DND-41 (cell line): ENCODE measurements at regions not wholly inside any gene's neighbourhood (a gene's known extent, or its start where the extent isn't known, plus 50 kb on each side); places are given as distances from the start of the nearest gene placed in this dataset.

Experiments used
- ATAC-seq: fragments of 200-7000 bp; cut with Tn5 transposase; 3 replicates; pipeline ENCODE4 v1.9.1; 2021; ENCODE audit warnings: low read depth; ENCODE audit not compliant: insufficient read depth
- DNase-seq: peaks from one replicate; pipeline ENCODE4 v3.0.0-alpha.2; 2020
- H2AFZ ChIP-seq: 2 replicates; pipeline ENCODE4 v1.6.0; 2012; ENCODE audit warnings: low read depth, low read length
- H3K27ac ChIP-seq: 2 replicates; pipeline ENCODE4 v1.5.1; 2012; ENCODE audit warnings: low read length, inconsistent platforms
- H3K27me3 ChIP-seq: fragments of 200-600 bp; sonication (generic); 2 replicates; pipeline ENCODE4 v1.6.0; 2012; ENCODE audit warnings: low read length, mild to moderate bottlenecking, inconsistent platforms; ENCODE audit not compliant: insufficient read depth, poor library complexity
- H3K36me3 ChIP-seq: 2 replicates; pipeline ENCODE4 v1.5.1; 2012; ENCODE audit warnings: low read length, inconsistent platforms; ENCODE audit not compliant: insufficient read depth
- H3K4me1 ChIP-seq: 2 replicates; pipeline ENCODE4 v1.5.1; 2012; ENCODE audit warnings: mild to moderate bottlenecking, low read length; ENCODE audit not compliant: insufficient read depth
- H3K4me2 ChIP-seq: 2 replicates; pipeline ENCODE4 v1.6.0; 2012; ENCODE audit warnings: mild to moderate bottlenecking, moderate library complexity, low read length, inconsistent platforms; ENCODE audit not compliant: insufficient read depth
- H3K4me3 ChIP-seq, 2 experiments: fragments of 200-600 bp in 1 of 2; shearing (Covaris generic) in 1 of 2; 2 replicates each; pipeline ENCODE4 v1.5.1; 2012 to 2016; ENCODE audit warnings: inconsistent platforms in 2 of 2, low read length in 2 of 2, mild to moderate bottlenecking in 2 of 2, low read depth in 1 of 2, moderate library complexity in 1 of 2
- H3K79me2 ChIP-seq: 2 replicates; pipeline ENCODE4 v1.6.0; 2012; ENCODE audit warnings: low read length, inconsistent platforms; ENCODE audit not compliant: insufficient read depth
- H3K9ac ChIP-seq: 2 replicates; pipeline ENCODE4 v1.6.0; 2012; ENCODE audit warnings: low read depth, mild to moderate bottlenecking, inconsistent platforms, low read length, moderate library complexity
- H3K9me3 ChIP-seq: 2 replicates; pipeline ENCODE4 v1.5.1; 2012; ENCODE audit warnings: low read length, moderate library complexity, mild to moderate bottlenecking, inconsistent platforms; ENCODE audit not compliant: insufficient read depth, severe bottlenecking
- H4K20me1 ChIP-seq: 2 replicates; pipeline ENCODE4 v1.6.0; 2012; ENCODE audit warnings: low read length; ENCODE audit not compliant: insufficient read depth
- EZH2 ChIP-seq: IDR thresholded peaks from 3 replicates; pipeline ENCODE4 v1.6.1; 2012; ENCODE audit warnings: borderline replicate concordance, low read depth, mild to moderate bottlenecking, moderate library complexity, low read length, inconsistent platforms; ENCODE audit not compliant: severe bottlenecking
- TF ChIP-seq, protein P1 (sequence below): IDR thresholded peaks from 2 replicates; pipeline ENCODE4 v1.5.1; 2012; ENCODE audit warnings: borderline replicate concordance, low read length, moderate library complexity, mild to moderate bottlenecking; ENCODE audit not compliant: poor library complexity, severe bottlenecking; ENCODE audit errors: extremely low read depth

DNA sequence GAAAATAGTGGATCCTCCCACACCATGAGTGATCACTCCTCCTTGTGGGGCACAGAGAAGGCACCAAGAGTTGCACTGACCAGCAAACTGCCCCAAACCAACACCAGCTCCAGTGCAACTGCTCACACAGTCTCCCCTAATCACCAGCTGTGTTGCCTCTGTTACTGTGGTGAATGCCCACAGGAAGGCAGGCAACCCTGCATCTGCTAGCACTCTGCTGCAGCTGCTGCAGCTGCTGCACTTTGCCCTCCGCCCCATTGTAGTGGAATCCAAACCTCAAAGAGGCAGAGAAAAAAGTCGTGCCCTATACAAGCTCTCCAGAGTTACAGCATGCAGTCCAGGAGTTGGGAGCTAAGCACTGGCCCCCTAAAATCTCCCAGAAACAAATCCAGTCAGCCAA, 339.6 kb downstream of the TRIM36 start:
- Histone ChIP-seq H3K79me2 (no peaks in the 10 kb centered on the region), H3K27ac (no peak overlapping the region), H3K27me3 (no peaks in the 10 kb centered on the region), H4K20me1 (no peaks in the 10 kb centered on the region), H2AFZ (no peak overlapping the region), H3K4me1 (no peaks in the 10 kb centered on the region), H3K4me3 (no peak overlapping the region), H3K36me3 (no peaks in the 10 kb centered on the region), H3K4me2 (no peak overlapping the region), H3K9me3 (peaks cover 3% of the 10 kb centered on the region), H3K9ac (no peak overlapping the region)
- no peak for DNase-seq
- ATAC-seq, result no peak
- TF ChIP-seq EZH2, result no peak
- TF ChIP-seq, protein P1, sequence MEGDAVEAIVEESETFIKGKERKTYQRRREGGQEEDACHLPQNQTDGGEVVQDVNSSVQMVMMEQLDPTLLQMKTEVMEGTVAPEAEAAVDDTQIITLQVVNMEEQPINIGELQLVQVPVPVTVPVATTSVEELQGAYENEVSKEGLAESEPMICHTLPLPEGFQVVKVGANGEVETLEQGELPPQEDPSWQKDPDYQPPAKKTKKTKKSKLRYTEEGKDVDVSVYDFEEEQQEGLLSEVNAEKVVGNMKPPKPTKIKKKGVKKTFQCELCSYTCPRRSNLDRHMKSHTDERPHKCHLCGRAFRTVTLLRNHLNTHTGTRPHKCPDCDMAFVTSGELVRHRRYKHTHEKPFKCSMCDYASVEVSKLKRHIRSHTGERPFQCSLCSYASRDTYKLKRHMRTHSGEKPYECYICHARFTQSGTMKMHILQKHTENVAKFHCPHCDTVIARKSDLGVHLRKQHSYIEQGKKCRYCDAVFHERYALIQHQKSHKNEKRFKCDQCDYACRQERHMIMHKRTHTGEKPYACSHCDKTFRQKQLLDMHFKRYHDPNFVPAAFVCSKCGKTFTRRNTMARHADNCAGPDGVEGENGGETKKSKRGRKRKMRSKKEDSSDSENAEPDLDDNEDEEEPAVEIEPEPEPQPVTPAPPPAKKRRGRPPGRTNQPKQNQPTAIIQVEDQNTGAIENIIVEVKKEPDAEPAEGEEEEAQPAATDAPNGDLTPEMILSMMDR, result no peak

DNA sequence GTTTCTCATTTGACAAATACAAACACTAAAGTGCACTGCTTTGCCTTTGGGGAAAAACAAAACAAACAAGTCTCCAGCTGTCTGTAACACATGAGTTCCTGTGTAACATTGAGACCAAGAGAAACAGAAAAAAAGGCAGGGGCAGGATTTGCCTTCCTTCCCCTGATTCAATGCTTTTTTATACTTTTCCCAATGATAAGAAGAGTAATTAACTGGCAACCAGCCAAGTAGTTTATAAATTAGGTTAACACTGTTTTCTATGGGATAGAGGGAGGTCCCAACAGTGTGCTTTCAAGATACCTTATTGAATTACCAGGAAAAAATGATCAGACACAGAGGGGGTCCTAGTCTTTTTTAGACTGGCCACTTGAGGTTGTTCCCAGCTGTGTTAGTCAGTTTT, 346.8 kb downstream of the TRIM36 start:
- no peak for DNase-seq
- peaks cover 3% of the 10 kb centered on the region for H3K9me3 ChIP-seq
- no peak overlapping the region for H3K9ac ChIP-seq
- no peaks in the 10 kb centered on the region for H3K36me3 ChIP-seq
- H3K27ac ChIP-seq, result no peak overlapping the region
- no peak overlapping the region for H2AFZ ChIP-seq
- ATAC-seq, result no peak
- no peak overlapping the region for H3K4me2 ChIP-seq
- no peaks in the 10 kb centered on the region for H3K4me1 ChIP-seq
- no peaks in the 10 kb centered on the region for H3K79me2 ChIP-seq
- H3K27me3 ChIP-seq, result no peaks in the 10 kb centered on the region
- no peaks in the 10 kb centered on the region for H4K20me1 ChIP-seq
- no peak overlapping the region for H3K4me3 ChIP-seq
- TF ChIP-seq EZH2, result no peak
- TF ChIP-seq, protein P1, result no peak

DNA sequence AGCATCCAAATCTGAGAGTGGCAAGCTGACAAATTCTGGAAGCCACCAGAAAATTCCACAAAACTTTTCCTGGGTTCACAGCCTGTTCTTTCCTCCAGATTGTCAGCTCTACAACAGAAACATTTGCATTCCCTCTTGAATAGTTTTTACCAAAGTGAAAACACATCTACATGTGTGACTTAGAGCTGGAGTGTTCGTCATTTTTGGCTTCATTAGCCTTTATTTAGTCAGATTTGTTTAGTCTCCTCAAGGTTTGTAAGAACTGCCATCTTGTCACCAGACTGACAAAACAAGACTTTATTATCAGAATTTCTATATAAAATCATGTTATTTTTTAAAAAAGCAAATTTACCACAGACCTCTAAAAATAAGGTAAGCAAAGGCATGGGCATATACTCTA, 347.3 kb downstream of the TRIM36 start:
- no peak overlapping the region for H3K9ac ChIP-seq
- no peak overlapping the region for H2AFZ ChIP-seq
- ATAC-seq, result no peak

More for the DNA sequence above, 347.3 kb downstream of the TRIM36 start:
- Histone ChIP-seq H3K4me2 (no peak overlapping the region), H3K79me2 (no peaks in the 10 kb centered on the region), H3K9me3 (peaks cover 3% of the 10 kb centered on the region), H3K27me3 (no peaks in the 10 kb centered on the region), H3K4me1 (no peaks in the 10 kb centered on the region), H3K4me3 (no peak overlapping the region), H3K27ac (no peak overlapping the region), H3K36me3 (no peaks in the 10 kb centered on the region), H4K20me1 (no peaks in the 10 kb centered on the region)
- no peak for DNase-seq
- TF ChIP-seq, protein P1, result no peak
- TF ChIP-seq EZH2, result no peak
